ENCODE measurements at regions not wholly inside any gene's neighbourhood (a gene's known extent, or its start where the extent isn't known, plus 50 kb on each side); places are given as distances from the start of the nearest gene placed in this dataset.

DNA sequence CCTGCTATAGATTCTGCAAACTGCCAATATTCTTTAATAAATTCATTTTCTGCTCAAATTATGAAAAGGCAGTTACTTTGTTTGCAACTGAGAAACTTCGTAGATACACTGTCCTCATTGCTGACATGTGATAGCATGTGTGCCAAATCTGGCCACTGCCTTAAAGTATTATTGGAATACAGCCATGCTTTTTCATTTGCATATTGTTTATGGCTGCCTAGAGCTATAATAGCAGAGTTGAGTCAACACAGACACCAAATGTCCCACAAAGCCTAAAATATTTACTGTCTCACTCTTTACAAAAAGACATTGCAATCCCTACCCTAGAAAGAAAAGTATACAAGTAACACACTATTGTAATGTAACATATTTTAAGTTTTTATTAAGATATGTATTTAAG lies 647.4 kb downstream of the XPNPEP1 start:
- TF ChIP-seq POLR2A (IDR thresholded peaks at IDR 0.05), result no peak
- TF ChIP-seq, protein P1, sequence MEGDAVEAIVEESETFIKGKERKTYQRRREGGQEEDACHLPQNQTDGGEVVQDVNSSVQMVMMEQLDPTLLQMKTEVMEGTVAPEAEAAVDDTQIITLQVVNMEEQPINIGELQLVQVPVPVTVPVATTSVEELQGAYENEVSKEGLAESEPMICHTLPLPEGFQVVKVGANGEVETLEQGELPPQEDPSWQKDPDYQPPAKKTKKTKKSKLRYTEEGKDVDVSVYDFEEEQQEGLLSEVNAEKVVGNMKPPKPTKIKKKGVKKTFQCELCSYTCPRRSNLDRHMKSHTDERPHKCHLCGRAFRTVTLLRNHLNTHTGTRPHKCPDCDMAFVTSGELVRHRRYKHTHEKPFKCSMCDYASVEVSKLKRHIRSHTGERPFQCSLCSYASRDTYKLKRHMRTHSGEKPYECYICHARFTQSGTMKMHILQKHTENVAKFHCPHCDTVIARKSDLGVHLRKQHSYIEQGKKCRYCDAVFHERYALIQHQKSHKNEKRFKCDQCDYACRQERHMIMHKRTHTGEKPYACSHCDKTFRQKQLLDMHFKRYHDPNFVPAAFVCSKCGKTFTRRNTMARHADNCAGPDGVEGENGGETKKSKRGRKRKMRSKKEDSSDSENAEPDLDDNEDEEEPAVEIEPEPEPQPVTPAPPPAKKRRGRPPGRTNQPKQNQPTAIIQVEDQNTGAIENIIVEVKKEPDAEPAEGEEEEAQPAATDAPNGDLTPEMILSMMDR (IDR thresholded peaks at IDR 0.05), result no peak

All from testis (tissue), 2 donors.